Activated T-cell treated with anti-CD3 and anti-CD28 coated beads for 48 hours (primary cell): ENCODE measurements at regions not wholly inside any gene's neighbourhood (a gene's known extent, or its start where the extent isn't known, plus 50 kb on each side); places are given as distances from the start of the nearest gene placed in this dataset.

Experiments
- DNase-seq: peaks from one replicate; pipeline ENCODE4 v3.0.0-alpha.2; 2020; ENCODE audit warnings: low read depth

- DNase-seq = no peak
Observed at GRCh38 chr11:19366992-19367709, 126.4 kb upstream of the E2F8 start.

GRCh38 chr11:19365743-19366410 is 125.1 kb upstream of the E2F8 start:
- DNase-seq = no peak

- no peak for DNase-seq
Observed at GRCh38 chr11:19359221-19360000, 118.7 kb upstream of the E2F8 start.

GRCh38 chr11:19357943-19358342 is 117.2 kb upstream of the E2F8 start:
- DNase-seq = no peak

GRCh38 chr11:19355601-19356000 is 114.9 kb upstream of the E2F8 start:
- DNase-seq = no peak

- no peak for DNase-seq
Observed at GRCh38 chr11:19353287-19353850, 112.6 kb upstream of the E2F8 start.

- DNase-seq = no peak
Observed at GRCh38 chr11:19352771-19353160, 112.0 kb upstream of the E2F8 start.

- no peak for DNase-seq
Observed at GRCh38 chr11:19352072-19352770, 111.5 kb upstream of the E2F8 start.

GRCh38 chr11:19351426-19351825 is 110.7 kb upstream of the E2F8 start:
- DNase-seq = no peak

- no peak for DNase-seq
Observed at GRCh38 chr11:19350160-19350559, 109.4 kb upstream of the E2F8 start.

GRCh38 chr11:19349340-19350025 is 108.7 kb upstream of the E2F8 start:
- DNase-seq = no peak

GRCh38 chr11:19347911-19348310 is 107.2 kb upstream of the E2F8 start:
- DNase-seq = no peak

- DNase-seq = no peak
Observed at GRCh38 chr11:19345848-19346681, 105.3 kb upstream of the E2F8 start.

GRCh38 chr11:19345519-19345847 is 104.7 kb upstream of the E2F8 start:
- no peak for DNase-seq

GRCh38 chr11:19344661-19345518 is 104.1 kb upstream of the E2F8 start:
- DNase-seq = no peak

- no peak for DNase-seq
Observed at GRCh38 chr11:19342036-19342435, 101.3 kb upstream of the E2F8 start.

GRCh38 chr11:19338375-19338774 is 97.6 kb upstream of the E2F8 start:
- no peak for DNase-seq

- DNase-seq = no peak
Observed at GRCh38 chr11:19337779-19338178, 97.0 kb upstream of the E2F8 start.

- no peak for DNase-seq
Observed at GRCh38 chr11:19336331-19336730, 95.6 kb upstream of the E2F8 start.

- no peak for DNase-seq
Observed at GRCh38 chr11:19332476-19332875, 91.7 kb upstream of the E2F8 start.
